Hematopoietic multipotent progenitor cell treated with erythropoietin and hydrocortisone succinate and interleukin-3 and kit ligand, for 17 days (in vitro differentiated cells): ENCODE measurements at regions not wholly inside any gene's neighbourhood (a gene's known extent, or its start where the extent isn't known, plus 50 kb on each side); places are given as distances from the start of the nearest gene placed in this dataset.

Experiments
- DNase-seq: peaks from one replicate; pipeline ENCODE4 v3.0.0-alpha.2; 2015; ENCODE audit warnings: low spot score

DNA sequence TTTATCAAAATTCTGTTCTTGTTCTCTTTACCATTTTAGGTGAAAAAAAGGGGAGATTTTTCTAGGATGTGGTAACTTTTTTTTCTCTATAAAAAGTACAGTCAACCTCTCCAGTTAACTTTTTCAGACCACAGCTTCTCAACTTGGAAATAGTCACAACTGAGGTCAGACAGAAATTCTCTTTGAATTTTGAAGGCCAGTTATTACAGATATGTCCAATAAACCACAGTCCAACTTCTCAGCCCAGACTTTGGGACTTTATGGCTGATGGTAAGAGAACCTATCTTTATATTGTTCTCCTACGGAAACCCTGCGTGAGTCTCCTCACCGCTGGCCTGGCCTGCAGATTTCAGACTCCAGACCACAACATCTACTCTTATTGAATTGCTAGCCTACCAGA, 176.7 kb downstream of the DACT1 start:
- DNase-seq = no peak

DNA sequence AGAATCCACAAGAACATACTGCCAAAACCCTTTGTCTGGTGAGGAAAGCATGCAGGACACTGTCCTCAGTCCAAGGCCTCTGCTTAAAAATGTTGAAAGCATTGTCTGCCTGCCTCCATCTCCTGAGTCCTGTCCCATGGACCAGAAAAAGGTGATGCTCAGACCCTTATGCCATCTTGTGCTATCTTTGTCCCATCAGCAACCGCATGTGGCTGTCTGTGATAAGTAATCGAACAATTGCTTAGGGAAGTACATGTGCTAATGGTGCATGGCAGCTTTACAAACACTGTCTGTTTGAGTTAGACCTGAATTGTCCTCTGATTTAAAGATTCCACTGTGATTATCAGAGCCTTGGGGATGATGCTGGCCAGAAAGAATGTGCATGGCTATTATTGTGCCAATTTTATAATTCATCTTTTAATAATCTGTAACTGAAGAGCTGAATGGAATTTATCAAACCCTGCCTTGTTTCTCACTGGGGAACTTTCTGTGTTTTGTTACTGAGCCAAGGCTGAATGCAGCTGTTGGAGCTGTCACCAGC, 177.5 kb downstream of the DACT1 start:
- DNase-seq = no peak

DNA sequence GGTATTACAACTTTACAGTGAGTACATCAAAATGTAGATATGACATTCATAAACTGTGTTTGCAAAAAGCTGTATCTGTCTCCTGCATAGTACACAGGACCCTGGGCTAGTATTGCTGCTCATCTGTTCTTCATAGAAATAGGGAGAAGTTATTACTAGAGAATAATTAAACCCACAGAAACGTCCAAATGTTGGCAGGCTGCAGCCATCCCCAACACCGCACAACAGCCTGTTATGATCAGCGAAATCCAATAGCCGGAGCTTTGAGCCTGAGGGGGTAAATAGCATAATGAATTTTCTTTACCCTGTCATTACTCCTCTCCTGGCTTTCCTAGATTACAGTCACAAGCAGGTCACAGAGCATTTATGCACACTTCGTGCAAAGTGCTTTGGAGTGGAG, 178.0 kb downstream of the DACT1 start:
- no peak for DNase-seq

DNA sequence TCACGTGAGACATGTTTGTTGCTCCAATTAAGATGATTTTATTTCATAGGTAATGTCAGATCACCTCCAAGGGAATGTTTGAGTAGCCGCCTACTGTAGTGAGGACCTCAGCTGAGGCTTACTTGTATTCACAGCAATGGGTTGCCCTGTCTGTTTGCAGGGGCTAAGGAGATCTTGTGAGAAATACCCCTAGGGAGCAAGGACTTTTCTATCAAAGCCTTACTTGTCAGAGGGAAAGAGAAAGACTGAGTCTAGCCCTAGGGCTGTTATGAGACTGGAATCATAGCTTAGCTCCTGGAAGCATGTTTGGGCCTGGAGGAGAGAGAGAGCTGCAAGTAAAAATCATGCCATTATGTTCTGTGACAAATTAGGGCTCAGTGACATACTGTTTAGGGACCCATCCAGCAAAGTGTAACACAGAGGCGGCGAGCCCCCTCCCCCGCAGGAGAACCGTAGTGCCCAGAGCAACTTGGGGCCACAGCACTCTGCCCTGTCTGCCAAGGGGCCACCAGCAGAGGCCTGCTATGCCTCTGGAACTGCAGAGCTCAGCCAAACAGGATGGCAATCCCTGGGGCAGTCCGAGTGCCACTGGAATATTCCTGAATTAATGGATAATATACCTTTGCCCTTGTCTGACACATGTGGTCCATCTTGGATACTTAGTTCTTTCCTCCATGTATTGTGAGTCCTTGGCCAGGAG, 178.8 kb downstream of the DACT1 start:
- no peak for DNase-seq

DNA sequence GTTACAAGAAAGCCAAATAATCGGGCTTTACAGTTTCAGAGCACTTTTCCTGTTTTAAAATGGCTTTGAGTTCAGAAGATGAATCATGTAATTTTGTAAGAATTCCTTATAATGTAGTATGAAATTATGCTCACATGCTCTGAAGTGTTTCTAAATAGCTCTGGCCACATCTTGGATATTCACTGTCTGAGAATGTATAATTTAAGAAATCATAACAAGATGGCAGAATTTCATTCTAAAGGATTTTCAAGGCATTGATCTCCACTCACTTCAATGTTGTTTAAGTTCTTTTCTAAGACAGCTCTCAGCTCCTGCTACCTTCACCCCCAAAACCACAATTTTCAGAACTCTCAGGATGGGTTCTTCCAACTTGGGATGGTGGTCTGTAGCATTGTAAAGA, 180.1 kb downstream of the DACT1 start:
- DNase-seq = no peak

DNA sequence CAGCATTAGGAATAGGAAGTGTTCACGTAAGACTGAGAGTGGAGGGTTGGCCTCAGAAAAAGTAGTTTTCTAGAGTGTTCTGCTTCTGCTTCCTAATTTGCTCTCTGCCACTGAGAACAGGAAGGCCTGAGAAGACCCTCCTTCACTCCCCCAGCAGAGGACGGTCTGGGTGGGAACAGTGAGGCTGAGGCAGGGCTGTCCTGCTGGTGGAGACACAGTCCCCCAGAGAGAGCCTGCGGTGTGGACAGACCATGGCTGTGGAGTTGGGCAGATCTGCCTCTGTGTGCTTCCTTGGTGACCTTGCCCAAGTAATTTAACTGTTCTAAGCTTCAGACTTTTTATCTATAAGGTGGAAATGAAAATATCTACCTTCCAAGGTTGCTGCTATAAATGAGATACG, 182.3 kb downstream of the DACT1 start:
- DNase-seq = no peak

DNA sequence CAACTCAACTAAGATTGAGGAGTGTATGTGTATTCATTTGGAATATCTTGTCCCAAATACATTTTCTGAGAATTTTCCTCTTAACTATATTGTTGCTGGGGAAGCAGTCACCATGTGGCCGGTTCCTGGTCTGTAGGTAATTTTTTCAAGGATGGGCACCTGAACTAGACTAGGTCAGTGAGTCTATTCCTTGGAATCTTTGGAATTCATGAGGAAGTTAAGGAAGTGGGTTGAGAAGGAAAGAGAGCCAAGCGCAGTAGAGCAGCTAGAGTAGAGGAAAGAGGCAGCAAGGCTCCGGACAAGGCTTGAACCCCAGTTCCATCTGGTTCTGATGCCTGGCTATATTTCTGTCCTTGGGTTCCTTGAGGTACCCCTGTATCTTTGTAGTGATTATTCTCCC, 183.7 kb downstream of the DACT1 start:
- no peak for DNase-seq

DNA sequence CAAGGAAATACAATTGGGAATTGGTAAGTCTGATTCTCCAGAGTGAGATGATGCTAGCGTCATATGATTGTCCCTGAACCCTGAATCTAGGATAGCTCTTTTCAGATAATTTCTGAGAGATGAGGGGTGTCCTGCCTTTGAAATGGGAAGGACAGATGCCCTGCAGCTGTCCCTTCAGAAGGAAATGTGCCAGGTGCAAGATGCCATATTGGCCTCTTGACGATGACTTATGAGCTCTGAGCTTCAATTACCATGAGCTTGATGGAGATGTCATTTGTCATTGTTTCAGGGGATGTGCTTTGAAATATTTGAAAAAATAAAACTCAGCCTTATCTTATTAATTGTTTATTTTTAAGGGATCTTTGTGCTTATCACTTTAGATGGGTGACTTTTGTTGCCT, 185.1 kb downstream of the DACT1 start:
- DNase-seq = no peak

DNA sequence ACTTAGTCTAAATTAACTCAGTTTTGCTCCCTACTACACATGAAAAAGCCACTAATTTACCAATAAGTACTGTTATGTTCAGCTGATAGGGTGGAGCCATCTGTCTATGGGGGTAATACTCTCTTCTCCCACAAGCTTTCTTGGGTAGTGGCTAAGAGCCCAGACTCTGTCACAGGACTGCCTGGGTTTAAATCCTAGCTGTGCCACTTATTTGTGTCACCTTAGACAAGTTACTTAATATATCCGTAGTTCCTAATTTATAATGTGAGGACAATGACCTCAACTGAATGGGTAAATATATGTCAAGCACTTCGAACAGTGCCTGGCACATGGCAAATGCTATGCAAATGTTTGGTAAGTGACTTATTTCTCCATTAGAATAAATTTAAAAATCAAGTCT, 185.6 kb downstream of the DACT1 start:
- DNase-seq = no peak

DNA sequence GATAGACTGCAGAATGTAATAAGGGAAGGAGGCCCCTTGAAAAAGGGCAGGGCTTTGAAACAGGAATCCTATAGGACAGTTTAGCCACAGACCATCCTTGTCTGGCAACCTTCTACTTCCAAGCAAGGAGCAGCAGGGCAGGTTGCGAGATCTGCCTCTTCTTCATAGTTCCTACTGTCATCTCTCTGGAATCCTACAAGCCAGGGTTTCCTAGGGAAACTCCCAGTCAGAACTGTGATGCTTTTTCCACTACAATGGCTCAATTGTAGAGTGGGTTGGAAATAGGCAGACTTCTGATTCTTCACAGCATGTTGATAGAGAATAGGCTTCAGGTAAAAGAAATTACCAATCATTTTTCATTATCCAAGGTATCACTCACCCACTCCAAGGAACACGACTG, 186.3 kb downstream of the DACT1 start:
- no peak for DNase-seq

DNA sequence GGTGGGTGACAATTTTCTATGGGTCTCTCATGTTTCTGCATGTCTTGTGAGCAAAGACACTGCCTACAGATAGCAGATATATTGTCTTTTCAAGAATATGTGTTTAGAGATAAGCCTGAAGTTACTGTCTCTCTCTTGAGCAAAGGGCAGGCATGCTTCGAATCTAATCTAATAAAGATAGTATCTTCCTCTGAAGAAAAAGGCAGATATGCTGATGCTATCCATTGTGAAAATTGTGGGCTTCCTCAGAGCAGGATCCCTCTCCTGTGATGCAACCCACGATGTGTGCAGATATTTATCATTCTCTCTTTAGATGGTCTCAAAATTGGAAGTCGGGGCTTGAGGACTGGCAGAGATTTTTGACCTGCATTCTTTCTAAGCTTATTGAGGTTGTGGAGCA, 187.0 kb downstream of the DACT1 start:
- no peak for DNase-seq

DNA sequence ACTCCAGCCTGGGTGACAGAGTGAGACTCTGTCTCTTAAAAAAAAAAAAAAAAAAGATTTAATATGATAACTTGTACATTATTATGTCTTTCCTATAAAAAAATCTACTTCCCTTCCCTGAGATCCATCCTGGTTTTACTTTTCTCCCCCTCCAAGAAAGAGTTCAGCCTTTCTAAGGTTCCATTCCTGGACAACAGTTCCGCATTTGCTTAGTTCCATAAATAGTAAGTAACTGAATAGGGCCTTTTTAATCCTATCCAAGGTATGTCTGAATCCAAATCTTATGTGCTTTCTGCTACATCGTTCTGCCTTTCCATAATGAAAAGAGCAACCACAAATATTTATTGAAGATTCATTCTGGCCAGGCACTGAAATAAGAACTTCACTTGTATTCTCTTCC, 187.8 kb downstream of the DACT1 start:
- DNase-seq = no peak

DNA sequence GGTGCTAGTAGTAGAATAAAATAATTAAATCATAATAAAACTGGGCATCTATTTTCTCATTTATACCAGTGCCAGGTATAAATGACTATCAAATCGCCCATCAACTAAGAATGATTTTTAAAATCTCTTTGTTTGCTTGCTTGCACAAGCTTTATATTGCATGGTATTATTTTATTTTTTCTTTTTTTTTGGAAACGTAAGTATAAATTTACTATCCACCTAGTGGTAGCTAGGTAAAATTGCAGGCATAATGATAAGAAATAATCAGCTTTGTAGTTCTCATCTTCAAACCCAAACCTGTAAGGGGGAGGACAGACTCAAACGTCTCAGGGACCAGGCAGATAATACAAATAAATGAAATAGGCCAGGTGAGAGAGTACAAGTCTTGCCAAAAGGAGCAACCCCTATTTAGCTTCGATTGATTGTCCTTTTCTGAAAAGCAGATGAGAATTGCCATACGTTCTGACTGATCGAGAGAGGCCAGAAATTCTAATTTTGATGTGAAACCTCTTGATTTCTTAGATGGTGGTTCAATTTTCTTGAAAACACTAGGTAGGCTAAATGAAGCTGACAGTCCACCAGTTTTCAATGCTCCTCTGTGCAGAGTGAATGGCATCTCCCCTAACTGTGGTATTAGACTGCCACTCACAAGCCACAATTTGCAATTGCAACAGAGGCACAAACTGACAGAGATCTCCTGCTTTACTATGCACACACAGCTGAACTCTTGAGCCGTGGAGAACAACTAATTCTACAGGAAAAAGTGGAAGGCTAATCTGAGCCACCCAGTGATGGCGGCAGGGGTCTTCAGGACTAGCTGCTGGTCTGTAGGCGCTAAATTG, 189.3 kb downstream of the DACT1 start:
- DNase-seq = no peak

DNA sequence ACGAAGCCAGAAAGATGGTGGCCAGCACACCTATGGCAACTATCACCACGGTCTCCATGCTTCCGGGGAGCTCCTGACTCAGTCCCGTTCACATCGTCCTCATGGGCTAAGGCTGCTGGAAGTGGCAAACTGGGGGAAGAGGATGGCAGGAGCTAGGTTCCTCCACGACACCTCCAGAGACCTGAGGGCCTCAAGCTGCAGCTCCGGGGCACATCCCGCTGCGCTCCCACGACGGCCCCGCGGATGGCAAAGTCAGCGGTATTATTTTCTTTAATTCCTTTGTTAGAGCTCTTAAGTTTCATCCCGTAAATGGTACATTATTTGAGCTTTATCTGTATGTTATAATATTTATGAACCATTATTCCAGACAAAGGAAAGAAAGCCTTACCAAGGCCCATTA, 190.5 kb downstream of the DACT1 start:
- no peak for DNase-seq

DNA sequence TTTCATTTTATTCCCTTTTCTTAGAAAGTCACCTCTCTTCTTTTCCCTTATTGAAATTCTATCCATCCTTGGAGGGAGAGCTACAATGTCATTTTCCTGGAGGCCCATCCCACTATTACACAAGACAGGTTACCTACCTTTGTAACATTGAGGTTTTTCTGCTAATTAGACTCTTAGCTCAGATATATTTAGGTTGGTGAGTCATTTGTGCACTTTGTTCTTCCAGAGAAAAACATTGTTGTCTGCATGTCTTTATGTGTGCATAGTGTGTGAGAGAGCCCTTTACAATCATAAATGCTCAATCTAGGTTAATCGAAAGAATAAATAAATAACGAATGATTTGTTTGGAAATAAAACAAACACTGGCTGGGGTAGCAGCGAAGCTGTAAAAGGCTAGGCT, 191.8 kb downstream of the DACT1 start:
- no peak for DNase-seq

DNA sequence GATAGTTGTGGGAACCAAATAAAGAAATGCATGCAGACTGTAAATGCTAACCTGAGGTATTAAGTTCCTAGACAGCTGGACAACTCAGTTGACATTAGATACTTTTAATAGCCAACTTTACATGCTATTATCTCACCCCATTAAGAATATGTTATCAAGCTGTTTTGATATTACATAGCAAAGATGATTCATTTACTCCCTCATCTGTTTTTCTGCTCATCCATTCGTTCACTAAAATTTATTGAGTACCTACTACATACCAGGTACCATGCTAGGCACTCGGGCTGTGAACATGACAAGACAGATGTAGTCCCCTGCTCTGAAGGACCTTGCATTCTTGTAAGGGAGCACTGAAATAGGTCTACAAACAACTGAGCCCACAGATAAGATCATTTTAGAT, 192.4 kb downstream of the DACT1 start:
- DNase-seq = no peak

DNA sequence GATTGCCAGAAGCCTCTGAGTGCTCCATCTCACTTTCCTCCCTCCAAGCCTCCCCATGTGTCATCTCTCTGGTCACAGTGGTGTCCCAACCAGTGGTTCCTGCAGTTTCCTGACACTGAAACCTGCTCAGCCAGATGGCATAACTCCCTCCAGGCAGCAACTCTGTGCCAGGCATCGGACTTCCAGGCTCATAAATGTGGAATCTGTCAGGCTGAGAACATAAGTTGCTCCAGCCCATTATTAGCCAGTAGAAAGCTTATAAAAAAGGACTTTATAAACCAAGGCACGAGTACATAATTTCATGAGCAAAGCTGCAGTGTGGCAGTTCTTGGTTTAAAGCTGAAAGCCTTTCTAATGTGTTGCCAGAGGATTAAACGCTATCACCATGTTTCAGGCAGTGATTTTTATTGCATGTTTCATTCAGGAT, 194.3 kb downstream of the DACT1 start:
- no peak for DNase-seq

DNA sequence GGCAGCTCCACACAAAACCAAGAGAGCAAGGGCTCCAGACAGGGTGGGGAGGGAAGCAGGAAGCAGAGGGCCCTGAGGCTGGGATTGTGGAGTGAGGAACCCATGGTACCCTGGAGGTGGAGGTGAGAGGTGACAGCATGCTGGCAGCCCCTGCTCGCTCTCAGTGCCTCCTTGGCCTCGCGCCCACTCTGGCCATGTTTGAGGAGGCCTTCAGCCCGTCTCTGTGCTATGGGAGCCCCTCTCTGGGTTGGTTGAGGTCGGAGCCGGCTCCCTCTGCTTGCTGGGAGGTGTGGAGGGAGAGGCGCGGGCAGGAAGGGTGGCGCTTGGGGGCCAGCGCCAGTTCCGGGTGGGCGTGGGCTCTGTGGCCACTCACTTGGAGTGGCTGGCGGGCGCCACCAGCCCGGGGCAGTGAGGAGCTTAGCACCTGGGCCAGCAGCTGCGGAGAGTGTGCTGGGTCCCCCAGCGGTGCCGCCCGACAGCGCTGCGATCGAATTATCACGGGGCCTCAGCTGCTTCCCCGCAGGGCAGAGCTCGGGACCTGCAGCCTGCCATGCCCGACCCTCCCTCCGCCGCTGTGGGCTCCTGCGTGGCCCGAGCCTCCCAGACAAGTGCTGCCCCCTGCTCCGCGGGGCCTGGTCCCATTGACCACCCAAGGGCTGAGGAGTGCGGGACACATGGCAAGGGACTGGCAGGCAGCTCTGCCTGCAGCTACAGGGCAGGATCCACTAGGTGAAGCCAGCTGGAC, 196.0 kb downstream of the DACT1 start:
- DNase-seq = no peak

DNA sequence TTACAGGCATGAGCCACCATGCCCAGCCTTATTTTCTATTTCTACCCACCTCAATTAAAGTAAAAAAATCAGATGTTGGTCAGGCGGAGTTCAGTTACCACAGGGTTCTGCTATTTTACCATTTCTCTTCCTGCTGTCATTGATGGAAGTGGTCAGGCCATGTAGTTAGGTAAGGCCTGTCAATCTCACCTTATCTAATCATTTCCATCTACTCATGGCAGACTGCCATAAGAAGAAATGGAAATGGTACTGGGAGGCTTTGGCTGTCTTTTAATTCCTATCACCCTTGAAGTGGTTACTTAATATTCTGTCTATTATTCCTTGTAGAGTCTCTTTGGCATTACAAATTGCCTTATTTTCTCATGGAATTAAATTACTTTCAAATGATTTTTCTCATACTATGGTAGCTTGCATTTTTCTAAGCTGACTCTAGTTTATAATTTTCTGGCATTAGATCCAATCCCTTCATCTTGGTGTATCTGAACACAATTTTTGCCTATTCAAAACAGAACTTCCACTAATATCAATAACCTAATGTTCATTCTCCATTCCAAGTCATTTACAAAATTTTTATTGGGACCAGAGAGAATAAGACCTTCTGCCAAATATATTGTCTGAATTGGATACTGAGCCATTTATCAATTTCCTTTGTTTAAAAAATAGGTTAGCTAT, 198.7 kb downstream of the DACT1 start:
- no peak for DNase-seq

DNA sequence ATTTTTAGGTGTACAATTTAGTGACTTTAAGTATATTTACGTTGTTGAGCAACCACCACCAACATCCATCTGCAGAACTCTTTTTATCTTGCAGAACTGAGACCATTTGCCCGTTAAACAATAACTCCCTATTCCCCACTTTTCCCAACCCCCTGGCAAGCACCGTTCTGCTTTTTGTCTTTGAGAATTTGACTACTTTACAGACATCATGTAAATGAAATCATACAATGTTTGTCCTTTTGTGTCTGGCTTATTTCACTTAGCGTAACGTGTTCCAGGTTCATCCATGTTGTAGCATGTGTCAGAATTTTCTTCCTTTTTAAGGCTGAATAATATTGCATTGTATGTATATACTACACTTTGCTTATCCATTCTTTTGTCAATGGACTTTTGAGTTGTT, 201.5 kb downstream of the DACT1 start:
- no peak for DNase-seq

DNA sequence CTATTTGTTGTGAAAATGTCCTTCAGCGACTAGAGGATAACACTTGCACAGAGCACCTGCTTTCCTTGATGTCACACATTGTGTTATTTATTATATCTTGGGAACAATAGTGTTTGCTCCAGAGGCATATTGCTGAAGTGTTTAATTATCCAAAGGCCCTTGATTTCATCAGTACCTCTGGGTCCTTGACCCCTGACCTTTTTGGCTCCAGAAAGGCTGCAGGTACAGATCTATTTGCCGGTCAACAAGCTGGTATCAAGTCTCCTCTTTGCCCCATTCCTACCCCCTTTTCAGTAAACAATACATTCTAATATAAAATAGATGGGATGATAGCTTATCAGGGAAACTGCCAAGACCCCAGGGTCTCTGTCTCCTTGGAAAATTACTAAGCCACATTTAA, 206.8 kb downstream of the DACT1 start:
- no peak for DNase-seq
